CD4-positive, alpha-beta T cell (primary cell): ENCODE measurements at regions not wholly inside any gene's neighbourhood (a gene's known extent, or its start where the extent isn't known, plus 50 kb on each side); places are given as distances from the start of the nearest gene placed in this dataset.

Experiments
- ATAC-seq: fragments of 200-7000 bp; cut with Tn5 transposase; one replicate; pipeline ENCODE4 v1.10.0; 2022; ENCODE audit warnings: mild to moderate bottlenecking; ENCODE audit not compliant: poor library complexity
- CTCF ChIA-PET: fragments of 350-600 bp; sonication (Branson Sonifier 250); formaldehyde crosslinking; loops from one replicate; lab custom pipeline; 2021; ENCODE audit warnings: antibody characterized with exemption, inconsistent platforms; lab: Charles Lee
- POLR2A ChIA-PET: fragments of 350-600 bp; sonication (Branson Sonifier 250); formaldehyde crosslinking; loops from one replicate; lab custom pipeline; 2021; ENCODE audit warnings: antibody characterized with exemption, inconsistent platforms; lab: Charles Lee
- DNase-seq, 14 experiments: peaks; one replicate each; pipeline ENCODE4 v3.0.0-alpha.2; 2013 to 2020; ENCODE audit warnings: mixed read lengths in 2 of 14
- H3K27ac ChIP-seq, 2 donors: one replicate each; pipeline versions ENCODE4 v1.5.1 to v1.7.0; 2013; ENCODE audit warnings: low read length in 2 of 2, low read depth in 1 of 2, mild to moderate bottlenecking in 1 of 2
- H3K27me3 ChIP-seq, 2 experiments: 1 replicate in 1 of 2; 2 replicates in 1 of 2; pipeline versions ENCODE4 v1.6.1 to v1.7.0; 2013; ENCODE audit warnings: low read length in 2 of 2, control low read depth in 1 of 2, mild to moderate bottlenecking in 1 of 2, moderate library complexity in 1 of 2; ENCODE audit not compliant: insufficient read depth in 2 of 2, control insufficient read depth in 1 of 2
- H3K36me3 ChIP-seq: one replicate; pipeline ENCODE4 v1.6.1; 2013; ENCODE audit warnings: low read length, control low read depth; ENCODE audit not compliant: insufficient read depth
- H3K4me1 ChIP-seq: one replicate; pipeline ENCODE4 v1.6.1; 2013; ENCODE audit warnings: low read length, control low read depth; ENCODE audit not compliant: insufficient read depth
- H3K4me3 ChIP-seq: one replicate; pipeline ENCODE4 v1.5.1; 2013; ENCODE audit warnings: mild to moderate bottlenecking, low read length, moderate library complexity
- H3K9me3 ChIP-seq, 2 experiments: 1 replicate in 1 of 2; 2 replicates in 1 of 2; pipeline versions ENCODE4 v1.6.1 to v1.7.0; 2013; ENCODE audit warnings: low read length in 2 of 2, mild to moderate bottlenecking in 2 of 2, control low read depth in 1 of 2, moderate library complexity in 1 of 2; ENCODE audit not compliant: control insufficient read depth in 1 of 2, insufficient read depth in 1 of 2
- H3K27ac Mint-ChIP-seq: one replicate; pipeline ENCODE4 v1.8.0; 2020; ENCODE audit warnings: mixed read lengths
- H3K27me3 Mint-ChIP-seq: one replicate; pipeline ENCODE4 v1.8.0; 2021; ENCODE audit warnings: mixed read lengths
- H3K36me3 Mint-ChIP-seq: one replicate; pipeline ENCODE4 v1.8.0; 2021; ENCODE audit warnings: low read depth, mixed read lengths
- H3K4me1 Mint-ChIP-seq: one replicate; pipeline ENCODE4 v1.8.0; 2021; ENCODE audit warnings: low read depth, mixed read lengths
- H3K4me3 Mint-ChIP-seq: one replicate; pipeline ENCODE4 v1.8.0; 2020; ENCODE audit warnings: mild to moderate bottlenecking, mixed read lengths
- H3K9me3 Mint-ChIP-seq: one replicate; pipeline ENCODE4 v1.8.0; 2020; ENCODE audit warnings: mixed read lengths
- intact Hi-C, 2 experiments: fragments of 100-400 bp; cut with DNase I in 1 of 2; cut with micrococcal nuclease in 1 of 2; formaldehyde crosslinking; loops; one replicate each; pipeline versions ENCODE4 v1.15.1 to v1.9.0; 2023 to 2025; cut with DNase I, micrococcal nuclease
- TF ChIP-seq, protein P1 (sequence below): fragments of 200-600 bp; IDR thresholded peaks from one replicate; pipeline ENCODE4 v1.8.0; 2022; ENCODE audit warnings: antibody characterized with exemption, mild to moderate bottlenecking

- no peak overlapping the region for H3K27ac Mint-ChIP-seq
- H3K4me3 Mint-ChIP-seq: no peak overlapping the region
- no peak for ATAC-seq
- no peaks in the 10 kb centered on the region for H3K4me1 Mint-ChIP-seq
- H3K27me3 ChIP-seq: no peaks in the 10 kb centered on the region
- TF ChIP-seq, protein P1, sequence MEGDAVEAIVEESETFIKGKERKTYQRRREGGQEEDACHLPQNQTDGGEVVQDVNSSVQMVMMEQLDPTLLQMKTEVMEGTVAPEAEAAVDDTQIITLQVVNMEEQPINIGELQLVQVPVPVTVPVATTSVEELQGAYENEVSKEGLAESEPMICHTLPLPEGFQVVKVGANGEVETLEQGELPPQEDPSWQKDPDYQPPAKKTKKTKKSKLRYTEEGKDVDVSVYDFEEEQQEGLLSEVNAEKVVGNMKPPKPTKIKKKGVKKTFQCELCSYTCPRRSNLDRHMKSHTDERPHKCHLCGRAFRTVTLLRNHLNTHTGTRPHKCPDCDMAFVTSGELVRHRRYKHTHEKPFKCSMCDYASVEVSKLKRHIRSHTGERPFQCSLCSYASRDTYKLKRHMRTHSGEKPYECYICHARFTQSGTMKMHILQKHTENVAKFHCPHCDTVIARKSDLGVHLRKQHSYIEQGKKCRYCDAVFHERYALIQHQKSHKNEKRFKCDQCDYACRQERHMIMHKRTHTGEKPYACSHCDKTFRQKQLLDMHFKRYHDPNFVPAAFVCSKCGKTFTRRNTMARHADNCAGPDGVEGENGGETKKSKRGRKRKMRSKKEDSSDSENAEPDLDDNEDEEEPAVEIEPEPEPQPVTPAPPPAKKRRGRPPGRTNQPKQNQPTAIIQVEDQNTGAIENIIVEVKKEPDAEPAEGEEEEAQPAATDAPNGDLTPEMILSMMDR: no peak
- no peaks in the 10 kb centered on the region for H3K27me3 Mint-ChIP-seq
- no peak overlapping the region for H3K4me3 ChIP-seq
- H3K27ac ChIP-seq: no peak overlapping the region
- H3K9me3 Mint-ChIP-seq: no peaks in the 10 kb centered on the region
- DNase-seq: no peak
- ChIA-PET POLR2A (no interaction called here), CTCF (no interaction called here)
- H3K36me3 ChIP-seq: no peaks in the 10 kb centered on the region
- no peaks in the 10 kb centered on the region for H3K36me3 Mint-ChIP-seq
- H3K9me3 ChIP-seq: no peaks in the 10 kb centered on the region
- intact Hi-C loops: no loop called here
- H3K4me1 ChIP-seq: no peaks in the 10 kb centered on the region
Measured at GRCh38 chr20:18929800-18930199, 116.2 kb downstream of the SCP2D1 start.

DNA sequence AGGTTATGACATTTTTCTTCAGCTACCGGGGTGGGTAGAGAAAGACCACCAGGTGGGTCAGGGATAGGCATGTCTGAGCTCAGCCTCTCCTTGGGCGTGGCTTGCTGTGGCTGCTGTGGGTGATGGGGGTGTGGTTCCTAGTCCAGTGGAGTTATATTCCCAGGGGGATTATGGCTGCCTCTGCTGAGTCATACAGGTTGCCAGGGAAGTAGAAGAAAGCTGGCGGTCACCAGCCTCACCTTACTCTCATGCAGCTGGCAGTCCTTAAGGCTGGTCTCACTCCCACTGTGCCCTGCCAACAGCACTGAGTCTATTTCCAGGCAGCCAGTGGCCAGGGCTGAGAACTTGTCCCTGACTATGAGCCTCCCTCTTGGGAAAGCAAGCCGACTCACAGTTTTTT, 130.0 kb downstream of the SCP2D1 start:
- Histone ChIP-seq H3K9me3 (peaks cover 0 to 8% of the 10 kb centered on the region in 2 experiments), H3K4me1 (no peaks in the 10 kb centered on the region), H3K36me3 (no peaks in the 10 kb centered on the region), H3K27ac (no peak overlapping the region), H3K4me3 (no peak overlapping the region), H3K27me3 (peaks cover 0 to 2% of the 10 kb centered on the region in 2 experiments)
- ChIA-PET POLR2A (no interaction called here), CTCF (no interaction called here)
- Mint-ChIP-seq H3K36me3 (no peaks in the 10 kb centered on the region), H3K27ac (no peak overlapping the region), H3K4me3 (no peak overlapping the region), H3K9me3 (peaks cover 7% of the 10 kb centered on the region), H3K4me1 (no peaks in the 10 kb centered on the region), H3K27me3 (peaks cover 31% of the 10 kb centered on the region)
- TF ChIP-seq, protein P1: no peak
- ATAC-seq (no peak), DNase-seq (no peak)
- intact Hi-C loops: no loop called here

DNA sequence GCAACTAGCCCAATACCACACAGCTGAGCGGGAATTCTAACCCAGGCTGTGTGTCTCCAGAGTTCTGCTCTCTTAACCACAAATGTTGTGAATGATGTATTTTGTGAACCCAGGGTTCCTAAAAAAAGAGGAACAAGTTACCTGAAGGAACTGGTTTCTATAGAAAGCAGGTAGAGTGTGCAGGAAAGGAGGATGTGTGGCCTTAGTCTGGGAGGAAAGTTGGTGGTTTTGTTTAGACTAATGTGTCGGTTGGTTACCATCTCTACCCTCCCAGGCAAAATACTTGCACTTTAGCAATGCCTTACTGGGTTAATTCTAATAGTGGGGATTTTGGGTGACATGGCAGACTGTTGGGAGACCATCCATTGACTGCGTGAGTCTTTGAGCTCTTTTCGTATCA, 143.3 kb downstream of the SCP2D1 start:
- TF ChIP-seq, protein P1: no peak
- peaks cover 0 to 4% of the 10 kb centered on the region in 2 experiments for H3K9me3 ChIP-seq
- CTCF ChIA-PET: no interaction called here
- H3K4me1 ChIP-seq: no peaks in the 10 kb centered on the region
- no peak overlapping the region for H3K27ac Mint-ChIP-seq
- H3K36me3 Mint-ChIP-seq: no peaks in the 10 kb centered on the region
- no peak overlapping the region for H3K4me3 ChIP-seq
- intact Hi-C loops: no loop called here
- no peaks in the 10 kb centered on the region for H3K9me3 Mint-ChIP-seq
- POLR2A ChIA-PET: no interaction called here
- no peak for ATAC-seq
- H3K27me3 Mint-ChIP-seq: no peaks in the 10 kb centered on the region
- no peaks in the 10 kb centered on the region for H3K27me3 ChIP-seq
- no peaks in the 10 kb centered on the region for H3K36me3 ChIP-seq
- no peaks in the 10 kb centered on the region for H3K4me1 Mint-ChIP-seq
- H3K4me3 Mint-ChIP-seq: no peak overlapping the region
- no peak overlapping the region for H3K27ac ChIP-seq
- no peak for DNase-seq
